HCT116 (cell line): ENCODE measurements at regions not wholly inside any gene's neighbourhood (a gene's known extent, or its start where the extent isn't known, plus 50 kb on each side); places are given as distances from the start of the nearest gene placed in this dataset.

Experiments used
- ATAC-seq: fragments of 200-7000 bp; cut with Tn5 transposase; 2 replicates; pipeline ENCODE4 v1.9.1; 2020; ENCODE audit warnings: mild to moderate bottlenecking, moderate library complexity
- BruUV-seq: library from RNA; stranded (reverse); fragments of 400-500 nt; replicated peaks from 2 replicates; lab custom pipeline; 2021; lab: Mats Ljungman, UMichigan
- CTCF ChIA-PET: fragments of 300-600 bp; sonication (Branson Sonifier 250); formaldehyde crosslinking; loops from one replicate; lab custom pipeline; 2021; ENCODE audit warnings: antibody characterized with exemption; lab: Charles Lee
- POLR2A ChIA-PET: fragments of 300-600, 350-600 bp; sonication (Branson Sonifier 250); formaldehyde crosslinking; loops from one replicate; lab custom pipeline; 2021; ENCODE audit warnings: antibody characterized with exemption; lab: Charles Lee
- RAD21 ChIA-PET, 2 experiments: fragments of 300-600 bp; sonication (Branson Sonifier 250); formaldehyde crosslinking; loops; one replicate each; lab custom pipeline; 2023; ENCODE audit warnings: low total read pairs in 2 of 2; ENCODE audit not compliant: uncharacterized antibody in 2 of 2, unreplicated experiment in 2 of 2, low non-redundant PET in 1 of 2; lab: Charles Lee
- DNase-seq: peaks from one replicate; pipeline ENCODE4 v3.0.0-alpha.2; 2010; ENCODE audit warnings: low read depth, low spot score
- H2AFZ ChIP-seq: fragments of 200-600 bp; shearing (Covaris generic), sonication (generic); 2 replicates; pipeline ENCODE4 v1.6.1; 2017; ENCODE audit warnings: low read depth, mixed run types, mixed read lengths, antibody characterized with exemption, low read length; ENCODE audit not compliant: poor library complexity, severe bottlenecking
- H3K27ac ChIP-seq: 2 replicates; pipeline ENCODE4 v1.5.1; 2012; ENCODE audit warnings: low read depth, low read length
- H3K27me3 ChIP-seq: fragments of 200-600 bp; sonication (generic); 2 replicates; pipeline ENCODE4 v1.6.1; 2016; ENCODE audit warnings: mixed run types, low read length, mixed read lengths; ENCODE audit not compliant: insufficient read depth
- H3K36me3 ChIP-seq, 2 experiments: fragments of 200-500 bp in 1 of 2; fragments of 200-600 bp in 1 of 2; sonication (Bioruptor generic) in 1 of 2; sonication (generic) in 1 of 2; 2 replicates each; pipeline versions ENCODE4 v1.5.1 to v1.6.1; 2014 to 2016; ENCODE audit warnings: low read length in 2 of 2, inconsistent platforms in 1 of 2, mixed read lengths in 1 of 2, mixed run types in 1 of 2; ENCODE audit not compliant: insufficient read depth in 2 of 2, control insufficient read depth in 1 of 2
- H3K4me1 ChIP-seq, 2 experiments: fragments of 200-600 bp in 1 of 2; sonication (generic) in 1 of 2; 2 replicates each; pipeline versions ENCODE4 v1.5.1 to v1.6.1; 2012 to 2017; ENCODE audit warnings: low read length in 2 of 2, inconsistent platforms in 1 of 2, mild to moderate bottlenecking in 1 of 2, mixed read lengths in 1 of 2, mixed run types in 1 of 2, moderate library complexity in 1 of 2; ENCODE audit not compliant: insufficient read depth in 2 of 2, control insufficient read depth in 1 of 2
- H3K4me2 ChIP-seq: fragments of 200-600 bp; sonication (generic); 2 replicates; pipeline ENCODE4 v1.6.1; 2017; ENCODE audit warnings: mixed run types, low read length, mixed read lengths
- H3K4me3 ChIP-seq, 2 experiments: fragments of 200-600 bp in 1 of 2; sonication (generic) in 1 of 2; replicated peaks in 1 of 2; 2 replicates each; pipeline ENCODE4 v1.5.1; 2011 to 2016; ENCODE audit warnings: low read length in 2 of 2, control low read depth in 1 of 2, low read depth in 1 of 2, mild to moderate bottlenecking in 1 of 2, mixed read lengths in 1 of 2, mixed run types in 1 of 2
- H3K79me2 ChIP-seq: fragments of 200-600 bp; sonication (generic); 2 replicates; pipeline ENCODE4 v1.6.1; 2017; ENCODE audit warnings: mild to moderate bottlenecking, mixed run types, low read length, moderate library complexity, mixed read lengths; ENCODE audit not compliant: insufficient read depth
- H3K9ac ChIP-seq: fragments of 200-600 bp; sonication (generic); 2 replicates; pipeline ENCODE4 v1.6.1; 2016; ENCODE audit warnings: low read length, mixed read lengths
- H3K9me2 ChIP-seq: fragments of 200-600 bp; sonication (generic), shearing (Covaris generic); 2 replicates; pipeline ENCODE4 v1.6.1; 2017; ENCODE audit warnings: mixed run types, mild to moderate bottlenecking, moderate library complexity; ENCODE audit not compliant: insufficient read depth
- H3K9me3 ChIP-seq, 2 experiments: fragments of 200-500 bp in 1 of 2; fragments of 200-600 bp in 1 of 2; sonication (Bioruptor generic) in 1 of 2; sonication (generic) in 1 of 2; 2 replicates each; pipeline ENCODE4 v1.6.1; 2014 to 2017; ENCODE audit warnings: low read length in 2 of 2, mixed read lengths in 2 of 2, inconsistent platforms in 1 of 2, low read depth in 1 of 2, mild to moderate bottlenecking in 1 of 2, mixed run types in 1 of 2, moderate library complexity in 1 of 2; ENCODE audit not compliant: control insufficient read depth in 1 of 2, insufficient read depth in 1 of 2
- H4K20me1 ChIP-seq: fragments of 200-600 bp; sonication (generic), shearing (Covaris generic); 2 replicates; pipeline ENCODE4 v1.6.1; 2017; ENCODE audit warnings: mixed run types, mild to moderate bottlenecking, moderate library complexity; ENCODE audit not compliant: insufficient read depth
- ATF3 ChIP-seq: IDR thresholded peaks from 2 replicates; pipeline ENCODE4 v1.6.1; 2012
- CBX3 ChIP-seq: IDR thresholded peaks from 2 replicates; pipeline ENCODE4 v1.6.1; 2012; ENCODE audit warnings: low read depth
- CTCF ChIP-seq, 3 experiments: fragments of 200-600 bp in 1 of 3; sonication (generic) in 1 of 3; IDR thresholded peaks in 2 of 3; conservative IDR thresholded peaks in 1 of 3; 2 replicates each; pipeline ENCODE4 v1.5.1; 2012 to 2017; ENCODE audit warnings: low read depth in 2 of 3, low read length in 2 of 3, antibody characterized with exemption in 1 of 3, borderline replicate concordance in 1 of 3, control low read depth in 1 of 3, mild to moderate bottlenecking in 1 of 3, mixed read lengths in 1 of 3, mixed run types in 1 of 3, moderate library complexity in 1 of 3; ENCODE audit not compliant: insufficient read depth in 1 of 3
- EGR1 ChIP-seq: IDR thresholded peaks from 2 replicates; pipeline ENCODE4 v1.6.1; 2012; ENCODE audit warnings: low read depth
- ELF1 ChIP-seq: IDR thresholded peaks from 2 replicates; pipeline ENCODE4 v1.6.1; 2012; ENCODE audit warnings: low read depth, borderline replicate concordance
- EZH2 ChIP-seq: fragments of 200-600 bp; sonication (generic); IDR thresholded peaks from 2 replicates; pipeline ENCODE4 v1.6.1; 2017; ENCODE audit warnings: antibody characterized with exemption, mixed run types
- EZH2phosphoT487 ChIP-seq: fragments of 200-600 bp; IDR thresholded peaks from 2 replicates; pipeline ENCODE4 v1.6.1; 2018; ENCODE audit warnings: antibody characterized with exemption, borderline replicate concordance
- JUND ChIP-seq: IDR thresholded peaks from 2 replicates; pipeline ENCODE4 v1.6.1; 2012
- MAX ChIP-seq: IDR thresholded peaks from 2 replicates; pipeline ENCODE4 v1.6.1; 2012
- POLR2A ChIP-seq: IDR thresholded peaks from 2 replicates; pipeline ENCODE4 v1.7.0; 2011; ENCODE audit warnings: borderline replicate concordance; ENCODE audit not compliant: insufficient read depth, insufficient read length; ENCODE audit errors: extremely low read depth
- RAD21 ChIP-seq: IDR thresholded peaks from 2 replicates; pipeline ENCODE4 v1.6.1; 2012; ENCODE audit warnings: low read depth, mild to moderate bottlenecking
- SIN3A ChIP-seq: IDR thresholded peaks from 2 replicates; pipeline ENCODE4 v1.6.1; 2012; ENCODE audit warnings: low read depth
- SRF ChIP-seq: IDR thresholded peaks from 2 replicates; pipeline ENCODE4 v1.6.1; 2012; ENCODE audit warnings: low read depth
- YY1 ChIP-seq: IDR thresholded peaks from 2 replicates; pipeline ENCODE4 v1.6.1; 2011; ENCODE audit warnings: low read length, low read depth, moderate library complexity, mild to moderate bottlenecking; ENCODE audit not compliant: insufficient replicate concordance; ENCODE audit errors: extremely low read depth
- ZBTB33 ChIP-seq: IDR thresholded peaks from 2 replicates; pipeline ENCODE4 v1.6.1; 2011; ENCODE audit warnings: mild to moderate bottlenecking, low read length, moderate library complexity; ENCODE audit not compliant: insufficient replicate concordance; ENCODE audit errors: extremely low read depth
- ZFX ChIP-seq: fragments of 450-650 bp; IDR thresholded peaks from 2 replicates; pipeline ENCODE4 v1.6.1; 2017
- ZNF274 ChIP-seq: fragments of 200-500 bp; sonication (Bioruptor generic); IDR thresholded peaks from 2 replicates; pipeline ENCODE4 v1.6.1; 2014; ENCODE audit warnings: mild to moderate bottlenecking, low read depth, low read length, inconsistent platforms
- intact Hi-C: fragments of 100-400 bp; cut with micrococcal nuclease; formaldehyde crosslinking; loops from 2 replicates; pipeline ENCODE4 v1.10.0; 2022
- TF ChIP-seq, protein P1 (sequence below): IDR thresholded peaks from 2 replicates; pipeline ENCODE4 v1.6.1; 2012; ENCODE audit warnings: low read depth

DNA sequence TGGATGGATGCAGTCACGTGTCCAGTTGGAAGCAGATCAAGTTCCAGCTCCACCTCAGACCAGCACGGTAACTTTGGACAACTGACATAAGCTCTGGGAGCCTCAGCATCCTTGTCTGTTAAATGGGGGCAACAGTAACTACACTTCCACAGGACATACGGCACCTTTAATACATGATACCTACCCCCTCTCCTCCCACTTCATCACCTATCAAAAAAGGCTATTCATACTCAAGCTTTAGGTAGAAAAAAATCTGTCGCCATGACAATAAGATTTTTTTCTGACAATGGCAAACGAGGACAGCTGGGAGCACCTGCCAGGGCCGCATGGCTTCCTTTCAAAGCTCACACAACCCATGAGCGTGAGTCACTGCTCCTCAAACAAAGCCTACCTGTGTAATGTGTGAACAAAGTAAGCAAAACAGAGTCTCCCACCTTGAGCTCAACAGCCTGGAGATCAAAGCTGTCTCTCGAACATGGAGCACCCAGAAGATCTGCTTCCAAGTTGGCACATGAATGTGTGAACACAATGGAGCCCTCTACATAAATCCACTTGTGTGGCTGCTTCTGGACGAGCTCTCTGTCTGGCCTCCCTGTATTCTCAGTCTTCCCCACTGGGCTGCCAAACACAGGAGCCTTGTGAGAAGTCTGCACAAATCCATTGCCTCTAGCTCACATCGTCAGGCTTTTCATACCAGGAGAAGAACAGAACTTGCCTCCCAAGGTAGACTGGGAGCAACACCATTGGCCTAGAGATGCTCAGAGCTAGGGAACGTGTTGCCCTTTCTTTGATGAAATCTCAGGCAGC lies 459.7 kb downstream of the SOX9 start:
- intact Hi-C loops = no loop called here
- TF ChIP-seq MAX (peak; percentile 79), ZBTB33 (no peak), EGR1 (no peak), ELF1 (no peak), POLR2A (no peak), SIN3A (peak; percentile 29; the same call in 1 of the 2 replicates), YY1 (no peak), SRF (no peak), CTCF (IDR thresholded peaks at IDR 0.05 in 2 of 3, conservative IDR thresholded peaks at IDR 0.05 in 1 of 3; ENCODE audit: borderline replicate concordance in 1 of 3, insufficient read depth in 1 of 3, low read depth in 2 of 3, low read length in 2 of 3) (no peak), EZH2 (no peak), JUND (0 out of 2 replicates have a peak, but pooled peaks have one; percentile 29), ATF3 (no peak), ZFX (no peak), CBX3 (0 out of 2 replicates have a peak, but pooled peaks have one; percentile 59), ZNF274 (no peak), EZH2phosphoT487 (no peak), RAD21 (no peak)
- TF ChIP-seq, protein P1, sequence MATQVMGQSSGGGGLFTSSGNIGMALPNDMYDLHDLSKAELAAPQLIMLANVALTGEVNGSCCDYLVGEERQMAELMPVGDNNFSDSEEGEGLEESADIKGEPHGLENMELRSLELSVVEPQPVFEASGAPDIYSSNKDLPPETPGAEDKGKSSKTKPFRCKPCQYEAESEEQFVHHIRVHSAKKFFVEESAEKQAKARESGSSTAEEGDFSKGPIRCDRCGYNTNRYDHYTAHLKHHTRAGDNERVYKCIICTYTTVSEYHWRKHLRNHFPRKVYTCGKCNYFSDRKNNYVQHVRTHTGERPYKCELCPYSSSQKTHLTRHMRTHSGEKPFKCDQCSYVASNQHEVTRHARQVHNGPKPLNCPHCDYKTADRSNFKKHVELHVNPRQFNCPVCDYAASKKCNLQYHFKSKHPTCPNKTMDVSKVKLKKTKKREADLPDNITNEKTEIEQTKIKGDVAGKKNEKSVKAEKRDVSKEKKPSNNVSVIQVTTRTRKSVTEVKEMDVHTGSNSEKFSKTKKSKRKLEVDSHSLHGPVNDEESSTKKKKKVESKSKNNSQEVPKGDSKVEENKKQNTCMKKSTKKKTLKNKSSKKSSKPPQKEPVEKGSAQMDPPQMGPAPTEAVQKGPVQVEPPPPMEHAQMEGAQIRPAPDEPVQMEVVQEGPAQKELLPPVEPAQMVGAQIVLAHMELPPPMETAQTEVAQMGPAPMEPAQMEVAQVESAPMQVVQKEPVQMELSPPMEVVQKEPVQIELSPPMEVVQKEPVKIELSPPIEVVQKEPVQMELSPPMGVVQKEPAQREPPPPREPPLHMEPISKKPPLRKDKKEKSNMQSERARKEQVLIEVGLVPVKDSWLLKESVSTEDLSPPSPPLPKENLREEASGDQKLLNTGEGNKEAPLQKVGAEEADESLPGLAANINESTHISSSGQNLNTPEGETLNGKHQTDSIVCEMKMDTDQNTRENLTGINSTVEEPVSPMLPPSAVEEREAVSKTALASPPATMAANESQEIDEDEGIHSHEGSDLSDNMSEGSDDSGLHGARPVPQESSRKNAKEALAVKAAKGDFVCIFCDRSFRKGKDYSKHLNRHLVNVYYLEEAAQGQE = no peak

More for the DNA sequence above, 459.7 kb downstream of the SOX9 start:
- peak overlapping the region; percentile 24 for H3K4me2 ChIP-seq
- ChIA-PET CTCF (interaction anchor here (0.6 to 3.4 kb wide), 9 partner anchors 9 to 406 kb away, joined by 3 to 14 read pairs (median 4); no protein-coding TSS in a partner anchor), POLR2A (interaction anchor here (0.9 to 4.1 kb wide), 6 partner anchors 8 to 108 kb away, joined by 3 to 42 read pairs (median 5); no protein-coding TSS in a partner anchor), RAD21 (interaction anchor here (0.6 to 1.1 kb wide), 3 partner anchors 24 to 136 kb away, joined by 3 to 5 read pairs (median 3); no protein-coding TSS in a partner anchor)
- ATAC-seq = peak; percentile 65
- H3K27ac ChIP-seq = no peak overlapping the region
- no peaks in the 10 kb centered on the region for H3K27me3 ChIP-seq
- H3K4me3 ChIP-seq = no peak overlapping the region
- H3K9me3 ChIP-seq = no peaks in the 10 kb centered on the region
- H3K4me1 ChIP-seq = peaks cover 9 to 44% of the 10 kb centered on the region in 2 experiments; a peak in 2 of 4 replicates
- no peaks in the 10 kb centered on the region for H4K20me1 ChIP-seq
- no TSS peak for BruUV-seq
- no peak overlapping the region for H2AFZ ChIP-seq
- H3K9ac ChIP-seq = no peak overlapping the region
- DNase-seq = no peak
- no peaks in the 10 kb centered on the region; a peak in 1 of 4 replicates for H3K36me3 ChIP-seq
- H3K9me2 ChIP-seq = no peaks in the 10 kb centered on the region
- peaks cover 92% of the 10 kb centered on the region for H3K79me2 ChIP-seq
